A549 (cell line): ENCODE measurements at regions not wholly inside any gene's neighbourhood (a gene's known extent, or its start where the extent isn't known, plus 50 kb on each side); places are given as distances from the start of the nearest gene placed in this dataset.

Source experiments
- ATAC-seq, 2 experiments: fragments of 200-7000 bp in 1 of 2; fragments of >200 bp in 1 of 2; cut with Nextera tagmentation in 1 of 2; cut with Tn5 transposase in 1 of 2; 3 replicates each; pipeline versions ENCODE4 v1.8.0 to v1.9.1; 2018 to 2020; ENCODE audit warnings: mild to moderate bottlenecking in 1 of 2, moderate library complexity in 1 of 2
- CTCF ChIA-PET: fragments of 300-600 bp; sonication (Branson Sonifier 250); formaldehyde crosslinking; extraction: SDS; loops from one replicate; lab custom pipeline; 2021; ENCODE audit warnings: antibody characterized with exemption, inconsistent platforms; lab: Yijun Ruan, JAX
- POLR2A ChIA-PET: fragments of 350-600 bp; formaldehyde crosslinking; extraction: SDS; loops from one replicate; lab custom pipeline; 2021; ENCODE audit warnings: antibody characterized with exemption, inconsistent platforms; lab: Yijun Ruan, JAX
- DNase-seq, 2 experiments: peaks; one replicate each; pipeline versions ENCODE4 v3.0.0 to v3.0.0-alpha.2; 2011 to 2016; ENCODE audit warnings: low read depth in 1 of 2, low spot score in 1 of 2
- FAIRE-seq: peaks from 2 replicates; lab custom pipeline; 2011; peaks lifted over from hg19 to GRCh38; lab: Jason Lieb, UNC
- H3K27ac ChIP-seq, 2 experiments: fragments of >200 bp; sonication (Bioruptor Twin); formaldehyde crosslinking; 3 replicates each; pipeline ENCODE4 v1.5.1; 2016 to 2017
- H3K4me1 ChIP-seq: fragments of >200 bp; sonication (Bioruptor Twin); formaldehyde crosslinking; 3 replicates; pipeline ENCODE4 v1.6.1; 2016
- H3K4me2 ChIP-seq: fragments of >200 bp; sonication (Bioruptor Twin); formaldehyde crosslinking; 3 replicates; pipeline ENCODE4 v1.6.1; 2016
- H3K4me3 ChIP-seq: fragments of >200 bp; sonication (Bioruptor Twin); formaldehyde crosslinking; 3 replicates; pipeline ENCODE4 v1.5.1; 2016
- H3K9me3 ChIP-seq: fragments of >200 bp; sonication (Bioruptor Twin); formaldehyde crosslinking; 3 replicates; pipeline ENCODE4 v1.6.1; 2016
- ATOH8 ChIP-seq: fragments of 250-450 bp; sonication (Bioruptor Pico); IDR thresholded peaks from 2 replicates; pipeline ENCODE4 v1.5.0; 2020; ENCODE audit warnings: low read depth, mild to moderate bottlenecking, moderate library complexity
- CBX8 ChIP-seq: fragments of 200-600 bp; sonication (generic); IDR thresholded peaks from 2 replicates; pipeline ENCODE4 v1.6.1; 2016
- CTCF ChIP-seq: fragments of >200 bp; sonication (Bioruptor Twin); formaldehyde crosslinking; IDR thresholded peaks from 3 replicates; pipeline ENCODE4 v1.5.1; 2016
- EHMT2 ChIP-seq: fragments of 200-600 bp; sonication (generic); IDR thresholded peaks from 2 replicates; pipeline ENCODE4 v1.6.1; 2016; ENCODE audit warnings: antibody characterized with exemption, low read depth, mild to moderate bottlenecking, moderate library complexity
- FOXS1 ChIP-seq: fragments of 250-450 bp; sonication (Bioruptor Pico); IDR thresholded peaks from 2 replicates; pipeline ENCODE4 v1.5.0; 2020; ENCODE audit warnings: mild to moderate bottlenecking, moderate library complexity
- HMGXB4 ChIP-seq: fragments of 250-450 bp; sonication (Bioruptor Pico); IDR thresholded peaks from 2 replicates; pipeline ENCODE4 v1.5.0; 2021; ENCODE audit warnings: mild to moderate bottlenecking, moderate library complexity, borderline replicate concordance
- HOXA7 ChIP-seq: fragments of 250-450 bp; sonication (Bioruptor Pico); IDR thresholded peaks from 2 replicates; pipeline ENCODE4 v1.5.0; 2020; ENCODE audit warnings: mild to moderate bottlenecking, moderate library complexity
- HOXB13 ChIP-seq: fragments of 250-450 bp; sonication (Bioruptor Pico); IDR thresholded peaks from 2 replicates; pipeline ENCODE4 v1.5.0; 2020; ENCODE audit warnings: low read depth, mild to moderate bottlenecking, moderate library complexity
- JUN ChIP-seq, 2 experiments: fragments of >200 bp; sonication (Bioruptor Twin); formaldehyde crosslinking; IDR thresholded peaks; 2 replicates in 1 of 2; 3 replicates in 1 of 2; pipeline ENCODE4 v1.6.1; 2016 to 2017
- MAZ ChIP-seq: fragments of 150-350 bp; IDR thresholded peaks from 2 replicates; pipeline ENCODE4 v1.6.1; 2014; ENCODE audit warnings: antibody characterized with exemption, low read depth, low read length, borderline replicate concordance
- REST ChIP-seq: fragments of 200-600 bp; sonication (generic); IDR thresholded peaks from 2 replicates; pipeline ENCODE4 v1.6.1; 2016; ENCODE audit warnings: antibody characterized with exemption, mild to moderate bottlenecking, moderate library complexity
- RFX5 ChIP-seq: fragments of 450-650 bp; IDR thresholded peaks from 2 replicates; pipeline ENCODE4 v1.7.1; 2014; ENCODE audit warnings: antibody characterized with exemption, mild to moderate bottlenecking, moderate library complexity
- RNF2 ChIP-seq: fragments of 200-600 bp; sonication (generic); IDR thresholded peaks from 2 replicates; pipeline ENCODE4 v1.6.1; 2016; ENCODE audit warnings: low read depth, mild to moderate bottlenecking, antibody characterized with exemption, moderate library complexity, borderline replicate concordance
- ZSCAN20 ChIP-seq: fragments of 250-450 bp; sonication (Bioruptor Pico); IDR thresholded peaks from 2 replicates; pipeline ENCODE4 v1.8.0; 2022; ENCODE audit warnings: mild to moderate bottlenecking, moderate library complexity
- WGBS: methylation state at CpG from one replicate; pipeline ENCODE4 v1.1.6; 2017; ENCODE audit errors: missing lambda C conversion rate; 5-methylcytosine and 5-hydroxymethylcytosine counted together
- TF ChIP-seq, protein P1 (sequence below): IDR thresholded peaks from 2 replicates; pipeline ENCODE4 v1.6.1; 2012
- TF ChIP-seq, protein P2 (sequence below): IDR thresholded peaks from 2 replicates; pipeline ENCODE4 v1.6.1; 2012; ENCODE audit warnings: low read depth, borderline replicate concordance

GRCh38 chr2:236875906-236876505, 209.7 kb upstream of the COPS8 start:
- Histone ChIP-seq H3K4me1 (peaks cover 7% of the 10 kb centered on the region; the same call in 2 of the 3 replicates), H3K4me3 (no peak overlapping the region), H3K27ac (no peak overlapping the region), H3K9me3 (no peaks in the 10 kb centered on the region), H3K4me2 (no peak overlapping the region)
- POLR2A ChIA-PET, result no interaction called here
- CTCF ChIA-PET, result interaction anchor here (1.1 to 1.9 kb wide), 2 partner anchors 10 to 13 kb away, joined by 3 to 4 read pairs; no protein-coding TSS in a partner anchor
- ATAC-seq (no peak), DNase-seq (no peak), FAIRE-seq (no peak)
- WGBS, result 69% methylated on average over 16 of the region's 16 CpGs
- TF ChIP-seq RNF2, result no peak
- no peak for TF ChIP-seq HOXB13
- TF ChIP-seq FOXS1 (CRISPR knock-in tag), result no peak
- no peak for TF ChIP-seq ZSCAN20
- TF ChIP-seq REST, result no peak
- no peak for TF ChIP-seq HOXA7 (CRISPR knock-in tag)
- no peak for TF ChIP-seq CBX8
- no peak for TF ChIP-seq JUN (IDR thresholded peaks at IDR 0.05)
- TF ChIP-seq EHMT2, result no peak
- TF ChIP-seq, protein P1, sequence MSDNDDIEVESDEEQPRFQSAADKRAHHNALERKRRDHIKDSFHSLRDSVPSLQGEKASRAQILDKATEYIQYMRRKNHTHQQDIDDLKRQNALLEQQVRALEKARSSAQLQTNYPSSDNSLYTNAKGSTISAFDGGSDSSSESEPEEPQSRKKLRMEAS, result no peak
- no peak for TF ChIP-seq HMGXB4
- no peak for TF ChIP-seq CTCF
- no peak for TF ChIP-seq ATOH8

- WGBS, result 51% methylated on average over 4 of the region's 4 CpGs
- TF ChIP-seq RFX5 (no peak), MAZ (no peak)
- TF ChIP-seq, protein P2, sequence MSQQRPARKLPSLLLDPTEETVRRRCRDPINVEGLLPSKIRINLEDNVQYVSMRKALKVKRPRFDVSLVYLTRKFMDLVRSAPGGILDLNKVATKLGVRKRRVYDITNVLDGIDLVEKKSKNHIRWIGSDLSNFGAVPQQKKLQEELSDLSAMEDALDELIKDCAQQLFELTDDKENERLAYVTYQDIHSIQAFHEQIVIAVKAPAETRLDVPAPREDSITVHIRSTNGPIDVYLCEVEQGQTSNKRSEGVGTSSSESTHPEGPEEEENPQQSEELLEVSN, result no peak
- H3K4me2 ChIP-seq, result no peak overlapping the region
- POLR2A ChIA-PET, result no interaction called here
- DNase-seq (no peak), ATAC-seq (no peak), FAIRE-seq (no peak)
- no peak overlapping the region for H3K4me3 ChIP-seq
- no peaks in the 10 kb centered on the region for H3K9me3 ChIP-seq
- H3K27ac ChIP-seq, result no peak overlapping the region
- CTCF ChIA-PET, result interaction anchor here (1.1 to 1.9 kb wide), 2 partner anchors 9 to 14 kb away, joined by 3 to 4 read pairs; no protein-coding TSS in a partner anchor
- H3K4me1 ChIP-seq, result peaks cover under 1% of the 10 kb centered on the region; the same call in 1 of the 3 replicates
Measured at GRCh38 chr2:236876642-236877041, 209.0 kb upstream of the COPS8 start.
